ENCODE measurements at regions not wholly inside any gene's neighbourhood (a gene's known extent, or its start where the extent isn't known, plus 50 kb on each side); places are given as distances from the start of the nearest gene placed in this dataset.
A peak's percentile ranks its signal among the peaks of the same experiment; 100 is the strongest.
"Not testable (repeated sequence)": the region's sequence is repeated elsewhere in the genome, so short reads cannot be mapped to it uniquely, and the experiment has no call there.

DNA sequence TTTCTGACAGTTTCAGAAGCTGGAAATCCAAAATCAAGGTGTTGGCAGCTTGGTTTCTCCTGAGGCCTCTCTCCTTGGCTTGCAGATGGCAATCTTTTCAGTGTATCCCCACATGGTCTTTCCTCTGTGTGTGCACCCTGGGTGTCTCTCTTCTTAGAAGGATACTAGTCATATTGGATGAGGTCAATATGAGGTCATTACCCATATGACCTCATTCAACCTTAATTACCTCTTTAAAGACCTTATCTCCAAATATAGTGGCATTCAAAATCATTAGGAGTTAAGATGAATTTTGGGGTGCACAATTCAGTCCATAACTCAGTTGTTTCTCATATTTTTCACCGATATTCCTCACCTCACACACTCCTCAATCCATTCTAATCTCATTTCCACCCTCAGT lies 92.4 kb upstream of the TGM3 start:
- no peak for DNase-seq (ENCODE audit: low spot score)

DNA sequence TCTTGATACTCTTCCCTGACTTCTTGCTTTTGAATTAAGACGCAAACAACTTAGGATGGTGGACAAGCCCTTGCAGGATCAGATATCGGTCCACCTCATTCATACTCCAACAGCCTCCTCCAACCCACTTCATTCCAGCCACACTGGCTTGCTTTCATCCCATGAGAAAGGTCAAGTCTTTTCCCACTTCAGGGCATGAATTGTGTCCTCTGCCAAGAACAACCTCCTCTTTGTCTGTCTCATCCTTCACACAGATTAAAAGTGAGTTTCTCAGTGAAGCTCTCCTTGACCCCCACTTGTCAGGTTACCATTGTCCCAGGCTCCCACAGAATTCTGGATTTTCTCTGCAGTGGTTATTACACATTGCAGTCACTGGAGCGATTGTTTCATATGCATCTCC lies 91.8 kb upstream of the TGM3 start:
- no peak for DNase-seq (ENCODE audit: low spot score)

DNA sequence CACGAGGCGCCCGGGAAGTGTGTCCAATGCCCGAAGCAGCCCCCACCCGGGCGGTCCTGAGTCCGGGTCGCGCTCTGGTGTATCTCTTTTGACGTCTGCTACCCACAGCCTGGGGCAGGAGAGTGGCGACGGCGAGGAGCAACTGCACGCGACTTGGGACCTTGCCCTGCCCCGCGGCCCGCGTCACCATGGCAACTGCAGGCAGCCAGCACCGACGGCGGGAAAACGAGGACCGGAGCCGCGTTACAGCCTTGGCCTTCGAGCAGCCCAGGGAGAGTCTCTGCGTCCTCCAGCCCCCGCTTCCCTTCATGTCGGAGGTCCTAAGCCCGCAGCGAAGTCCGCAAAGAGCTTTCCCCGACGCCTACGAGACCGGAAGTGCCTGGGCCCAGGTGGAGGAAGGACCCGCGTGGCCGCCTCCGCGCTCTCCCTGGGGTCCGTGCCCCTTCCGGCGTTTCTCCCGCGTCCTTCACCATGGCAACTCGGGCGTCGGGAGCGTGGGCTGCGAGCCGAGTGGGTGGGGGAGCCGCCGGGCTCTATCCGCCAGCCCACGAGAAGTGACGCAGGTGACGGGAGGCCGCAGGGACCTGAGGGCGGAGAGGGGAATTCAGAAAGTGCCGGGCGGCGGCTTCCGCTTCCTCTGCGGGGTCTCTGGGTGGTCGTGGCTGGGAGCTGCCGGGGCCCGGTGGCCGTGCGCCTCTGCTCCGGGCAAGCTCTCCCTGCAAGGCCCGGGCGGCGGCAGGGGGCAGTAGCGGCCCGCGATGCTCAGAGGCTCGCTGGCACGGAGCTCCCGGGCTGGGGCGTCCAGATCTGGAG lies 88.6 kb upstream of the TGM3 start:
- DNase-seq (ENCODE audit: low spot score): peak; percentile 48

GRCh38 chr20:2207770-2208097 lies 88.1 kb upstream of the TGM3 start:
- no peak for DNase-seq (ENCODE audit: low spot score)

DNA sequence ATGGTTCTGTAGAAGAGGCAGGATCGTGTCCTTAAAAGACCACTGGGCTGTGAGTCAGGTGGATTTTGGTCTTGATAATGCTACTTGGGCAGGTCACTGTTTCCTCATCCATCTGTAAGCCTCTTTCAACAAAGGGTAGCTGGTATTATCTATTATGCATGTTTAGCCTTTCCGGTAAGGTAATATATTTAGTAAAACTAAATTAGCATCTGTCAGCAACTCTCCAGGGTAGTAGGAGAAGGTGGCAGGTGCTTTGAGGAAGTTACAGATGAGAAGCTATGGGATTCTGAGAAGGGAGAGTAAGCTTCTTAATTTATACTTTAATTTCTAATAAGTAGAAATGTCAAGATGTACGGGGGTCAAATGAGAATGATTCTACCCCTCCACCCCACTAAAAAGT lies 86.9 kb upstream of the TGM3 start:
- DNase-seq (ENCODE audit: low spot score): no peak

GRCh38 chr20:2210646-2211552 lies 84.9 kb upstream of the TGM3 start:
- DNase-seq (ENCODE audit: low spot score): no peak

GRCh38 chr20:2212456-2213015 lies 83.3 kb upstream of the TGM3 start:
- no peak for DNase-seq (ENCODE audit: low spot score)

DNA sequence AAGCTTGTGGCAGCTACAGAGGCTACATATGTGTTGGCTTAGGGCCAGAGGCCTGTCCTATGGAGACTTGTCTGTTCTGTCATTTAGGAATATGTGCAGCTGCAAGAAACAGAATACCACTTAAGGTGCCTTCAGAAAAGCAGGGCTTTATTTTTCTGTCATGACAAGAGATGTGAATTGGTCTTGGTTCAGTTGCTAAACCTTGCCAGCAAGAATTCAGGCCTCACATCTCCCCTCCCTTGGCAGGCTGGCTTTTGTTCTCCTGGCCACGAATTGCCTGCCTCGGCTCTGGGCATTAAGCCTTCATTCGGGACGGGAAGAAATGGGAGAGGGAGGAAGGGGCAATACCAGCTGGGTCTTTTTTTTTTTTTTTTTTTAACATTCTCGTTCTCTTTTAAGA lies 82.4 kb upstream of the TGM3 start:
- DNase-seq (ENCODE audit: low spot score): no peak

DNA sequence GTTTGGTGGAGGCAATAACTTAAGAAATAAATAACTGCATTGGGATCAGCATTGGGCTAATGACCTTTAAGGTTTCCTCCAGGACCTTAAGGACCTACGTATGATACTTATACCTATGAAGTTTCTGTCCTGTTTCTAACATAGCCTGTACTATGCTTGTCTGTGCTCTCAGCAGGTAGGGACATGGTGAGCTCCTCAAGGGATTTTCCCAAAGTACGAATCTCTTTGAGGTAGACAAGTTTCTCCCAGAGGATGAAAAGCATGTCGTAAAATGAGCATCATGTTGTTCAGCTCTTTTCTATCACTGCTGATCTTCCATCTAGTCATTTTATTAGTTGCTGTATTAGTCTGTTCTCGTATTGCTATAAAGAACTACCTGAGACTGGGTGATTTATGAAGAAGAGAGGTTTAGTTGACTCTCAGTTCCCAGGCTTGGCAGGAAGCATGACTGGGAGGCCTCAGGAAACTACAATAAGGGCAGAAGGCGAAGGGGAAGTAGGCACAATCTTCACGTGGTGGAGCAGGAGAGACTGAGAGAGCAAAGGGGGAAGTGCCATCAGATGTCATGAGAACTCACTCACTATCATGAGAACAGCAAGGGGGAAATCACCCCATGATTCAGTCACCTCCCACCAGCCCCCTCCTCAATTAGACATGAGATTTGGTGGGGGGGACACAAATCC lies 77.8 kb upstream of the TGM3 start:
- no peak for DNase-seq (ENCODE audit: low spot score)

DNA sequence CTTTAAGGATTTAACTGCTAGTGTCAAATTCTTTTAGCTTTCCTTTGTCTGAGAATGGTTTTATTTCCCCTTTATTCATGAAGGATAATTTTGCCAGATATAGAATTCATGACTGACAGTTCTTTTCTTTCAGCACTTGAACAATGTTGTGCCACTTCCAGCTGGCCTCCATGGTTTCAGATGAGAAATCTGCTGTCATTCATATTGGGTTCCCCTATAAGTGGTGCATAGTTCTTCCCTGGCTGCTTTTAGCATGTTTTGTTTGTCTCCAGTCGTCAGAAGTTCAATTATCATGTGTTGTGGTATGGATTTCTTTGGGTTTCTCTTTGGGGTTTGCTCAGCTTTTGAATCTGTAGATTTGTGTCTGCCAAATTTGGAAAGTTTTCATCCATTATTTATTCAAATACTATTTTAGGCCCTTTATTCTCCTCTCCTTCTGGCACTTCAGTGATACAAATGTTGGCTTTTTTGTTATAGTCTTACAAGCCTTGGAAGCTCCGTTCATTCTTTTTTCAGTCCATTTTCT lies 76.3 kb upstream of the TGM3 start:
- no peak for DNase-seq (ENCODE audit: low spot score)

- DNase-seq (ENCODE audit: low spot score): no peak
These were observed 75.5 kb upstream of the TGM3 start for GRCh38 chr20:2220298-2220697.

DNA sequence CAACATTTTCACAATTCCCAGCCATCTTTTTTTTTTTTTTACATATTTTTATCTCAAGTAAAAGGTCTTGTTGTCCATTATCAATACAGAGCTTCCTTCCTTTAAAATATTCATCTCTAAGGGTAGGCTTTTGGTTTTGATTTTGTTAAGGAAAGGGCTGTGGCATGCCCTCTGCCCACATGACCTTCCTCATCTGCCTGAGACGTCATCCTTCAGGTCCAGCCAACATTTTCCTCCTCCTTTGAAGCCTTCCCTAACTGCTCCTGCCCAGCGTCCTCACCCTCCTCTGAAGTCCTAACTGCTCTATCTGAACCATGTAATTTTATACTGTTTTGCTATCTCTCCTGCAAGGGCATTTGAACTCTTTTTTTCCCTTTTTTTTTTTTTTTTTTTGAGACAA lies 73.9 kb upstream of the TGM3 start:
- no peak for DNase-seq (ENCODE audit: low spot score)

- DNase-seq (ENCODE audit: low spot score): no peak
These were observed 72.0 kb upstream of the TGM3 start for GRCh38 chr20:2223558-2224367.

GRCh38 chr20:2224368-2224639 lies 71.5 kb upstream of the TGM3 start:
- DNase-seq (ENCODE audit: low spot score): no peak

DNA sequence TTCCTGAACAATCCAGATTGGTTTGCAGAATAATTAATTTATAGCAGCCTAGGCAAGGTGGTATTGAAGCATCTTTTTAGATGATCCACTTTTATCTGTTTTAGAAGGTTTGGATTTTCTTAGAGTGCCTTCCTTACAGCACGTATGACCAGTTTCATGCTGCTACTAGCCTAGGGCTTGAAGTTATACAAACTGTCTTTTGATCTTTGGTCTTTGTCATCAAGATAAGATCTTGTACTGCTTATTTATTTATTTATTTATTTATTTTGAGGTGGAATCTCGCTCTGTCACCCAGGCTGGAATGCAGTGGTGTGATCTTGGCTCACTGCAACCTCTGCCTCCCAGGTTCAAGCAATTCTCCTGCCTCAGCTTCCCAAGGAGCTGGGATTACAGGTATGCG lies 68.5 kb upstream of the TGM3 start:
- not testable (repeated sequence) for DNase-seq (ENCODE audit: low spot score)

- DNase-seq (ENCODE audit: low spot score): no peak
These were observed 67.9 kb upstream of the TGM3 start for GRCh38 chr20:2227861-2228260.

DNA sequence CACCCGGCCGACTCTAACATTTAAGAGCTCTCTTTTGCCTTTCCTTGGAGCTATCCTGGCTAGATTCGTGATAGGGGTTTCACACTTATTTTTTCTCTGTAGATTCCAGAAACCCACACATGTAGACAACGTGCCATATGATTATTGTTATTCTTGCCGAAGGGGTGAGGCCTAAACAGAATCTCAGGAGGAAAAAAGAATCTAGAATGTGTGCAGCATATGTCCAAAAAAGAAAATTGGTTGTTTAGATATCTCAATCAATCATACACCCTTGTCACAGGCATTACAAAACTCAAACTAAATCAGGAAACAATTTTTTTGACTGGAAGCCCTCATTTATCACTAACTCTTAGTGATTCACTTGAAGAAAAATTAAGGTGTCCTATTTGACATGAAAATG lies 66.9 kb upstream of the TGM3 start:
- DNase-seq (ENCODE audit: low spot score): no peak

DNA sequence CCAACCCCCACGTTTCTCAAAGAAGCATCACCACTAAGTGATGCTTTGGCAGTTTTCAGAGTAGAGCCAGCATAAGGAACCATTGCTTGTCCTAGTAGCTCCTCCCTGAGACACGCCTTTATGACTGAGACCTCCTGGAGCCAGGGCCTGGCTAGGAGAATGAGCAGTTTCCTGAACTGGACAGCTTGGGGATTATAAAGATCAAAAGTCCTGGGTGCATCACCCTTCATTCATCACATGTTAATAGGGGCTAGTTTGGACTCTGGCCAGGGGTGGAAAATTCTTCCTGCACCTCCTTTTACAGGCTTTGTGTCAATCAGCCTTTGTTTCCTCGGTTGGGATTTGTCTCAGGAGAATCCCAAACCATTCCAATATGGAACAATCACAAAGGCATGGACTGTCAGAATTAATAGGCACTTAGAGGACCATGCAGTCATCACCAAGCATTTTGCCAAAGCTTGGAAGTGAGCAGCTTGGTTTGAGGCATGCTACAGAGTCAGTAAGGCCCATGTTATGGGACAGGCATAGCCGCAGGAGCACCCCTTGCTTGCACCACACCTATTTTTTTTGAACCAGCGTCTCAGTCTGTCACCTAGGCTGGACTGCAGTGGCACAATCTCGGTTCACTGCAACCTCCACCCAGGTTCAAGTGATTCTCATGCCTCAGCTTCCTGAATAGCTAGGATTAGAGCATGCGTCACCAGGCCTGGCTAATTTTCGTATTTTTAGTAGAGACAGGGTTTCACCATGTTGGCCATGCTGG lies 64.9 kb upstream of the TGM3 start:
- DNase-seq (ENCODE audit: low spot score): no peak

- no peak for DNase-seq (ENCODE audit: low spot score)
These were observed 64.1 kb upstream of the TGM3 start for GRCh38 chr20:2231701-2232100.

GRCh38 chr20:2234598-2235191 lies 61.1 kb upstream of the TGM3 start:
- DNase-seq (ENCODE audit: low spot score): no peak
